Activated gamma-delta T cell treated with anti-CD3 and anti-CD28 coated beads, Interleukin-2, amount 50 U/mL, for 16 hours (primary cell): ENCODE measurements at regions not wholly inside any gene's neighbourhood (a gene's known extent, or its start where the extent isn't known, plus 50 kb on each side); places are given as distances from the start of the nearest gene placed in this dataset.

ENCODE experiments used
- DNase-seq: peaks from one replicate; pipeline ENCODE4 v3.0.0-alpha.2; 2020; ENCODE audit warnings: low read depth

DNA sequence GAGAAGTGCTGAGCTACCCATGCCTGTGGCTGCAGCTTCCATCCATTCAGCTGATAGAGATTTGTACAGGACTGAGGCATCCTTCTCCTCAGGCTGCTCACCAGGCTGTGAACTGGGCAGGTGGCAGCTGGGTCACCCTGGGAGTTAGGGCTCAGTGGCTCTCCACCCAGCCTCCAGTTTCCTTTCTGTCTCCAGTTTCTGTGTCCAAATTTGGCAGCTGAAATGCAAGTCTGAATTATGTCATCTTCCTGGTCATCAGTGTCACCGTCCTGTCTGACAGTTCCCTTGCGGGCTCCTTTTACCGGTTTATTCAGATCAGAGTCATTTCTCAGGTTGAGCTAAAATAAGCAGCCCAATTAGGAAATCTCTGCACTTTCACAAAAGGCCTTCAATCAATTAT is 93.3 kb downstream of the EDN1 start:
- DNase-seq: no peak

DNA sequence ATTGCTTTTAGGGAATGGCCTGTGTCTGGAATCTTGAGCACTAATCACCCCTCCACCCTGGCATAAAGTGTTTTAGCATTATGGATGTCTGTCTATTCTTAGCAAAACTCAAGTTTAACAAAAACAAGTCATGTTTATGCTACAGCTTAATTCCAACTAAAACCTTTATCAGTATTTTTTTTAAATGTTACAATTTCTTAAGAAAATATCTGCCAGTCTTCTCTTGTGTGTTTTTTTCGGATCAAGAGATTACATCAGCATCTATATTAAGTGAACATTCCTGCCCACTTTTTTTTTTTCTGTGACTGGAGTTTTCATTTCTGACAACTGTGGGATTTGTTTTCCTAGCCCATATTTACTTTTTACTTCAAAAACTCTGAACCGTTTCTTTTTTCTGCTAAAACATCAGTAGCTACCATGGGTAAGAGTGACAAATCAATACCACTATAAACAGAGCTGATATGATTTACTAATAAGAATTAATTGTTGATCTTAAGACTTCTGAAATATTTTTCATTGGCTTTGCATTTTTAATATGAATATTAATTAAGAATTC is 94.3 kb downstream of the EDN1 start:
- DNase-seq: no peak

GRCh38 chr6:12385316-12385715 is 95.2 kb downstream of the EDN1 start:
- DNase-seq: no peak

DNA sequence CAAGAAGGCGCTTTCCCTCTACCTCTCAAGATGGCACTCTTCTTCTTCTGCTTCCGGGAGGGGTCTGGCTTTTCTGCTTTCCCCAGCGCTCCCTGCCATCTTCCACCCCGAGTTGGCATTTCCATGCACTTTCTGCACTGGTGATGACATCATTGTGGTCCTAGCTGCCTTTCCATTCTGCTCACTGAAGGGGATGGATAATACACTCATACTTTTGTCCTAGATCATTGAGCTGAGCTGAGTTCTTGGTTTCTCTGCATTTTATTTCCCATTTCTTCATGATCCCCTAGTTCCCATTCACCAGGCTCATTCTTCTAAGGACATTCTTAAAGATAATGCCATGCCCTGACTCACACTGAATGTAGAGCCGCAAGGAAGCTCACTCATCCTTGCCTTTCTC is 96.7 kb downstream of the EDN1 start:
- no peak for DNase-seq

- DNase-seq: no peak
Measured at GRCh38 chr6:12391472-12391871, 101.3 kb downstream of the EDN1 start.

- DNase-seq: no peak
Measured at GRCh38 chr6:12392490-12392889, 102.3 kb downstream of the EDN1 start.

DNA sequence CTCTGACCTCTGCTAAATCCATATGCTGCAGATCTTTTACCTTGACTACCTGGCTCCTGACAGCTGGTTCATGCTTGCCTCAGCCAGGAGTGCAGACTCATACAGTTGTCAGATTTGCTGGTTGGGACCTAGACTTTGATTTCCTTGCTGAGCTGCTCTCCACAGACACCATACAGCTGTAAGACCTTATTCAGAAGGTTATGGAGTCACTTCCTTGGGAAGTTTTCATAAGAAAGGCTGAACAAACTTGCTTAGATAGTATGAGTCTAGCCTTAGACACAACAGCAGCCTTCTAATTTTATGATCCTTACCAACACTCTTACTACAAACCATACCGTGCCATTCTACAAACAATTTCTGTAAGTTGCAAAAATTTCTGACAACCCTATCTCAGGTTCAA is 102.9 kb downstream of the EDN1 start:
- DNase-seq: no peak

- DNase-seq: no peak
Measured at GRCh38 chr6:12394170-12394569, 104.0 kb downstream of the EDN1 start.

DNA sequence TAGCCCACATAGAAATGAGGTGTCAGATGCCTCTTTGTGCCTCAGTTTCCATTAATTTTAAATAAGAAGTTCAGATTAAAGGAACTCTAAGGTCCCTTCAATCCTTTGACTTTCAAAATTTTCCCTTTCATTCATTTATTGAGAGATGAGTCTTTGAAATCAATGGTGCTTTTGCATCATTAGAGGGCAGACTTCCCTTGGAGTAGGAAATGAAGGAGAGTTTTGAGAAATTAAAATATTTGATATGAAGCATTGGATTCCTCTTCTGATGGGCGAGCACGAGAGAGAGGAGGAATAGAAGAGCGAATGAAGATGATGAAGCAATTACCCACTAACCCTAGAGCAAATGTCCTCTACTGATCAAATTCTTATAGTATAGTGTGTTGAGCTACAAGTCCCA is 105.7 kb downstream of the EDN1 start:
- DNase-seq: no peak

GRCh38 chr6:12401200-12401599 is 111.0 kb downstream of the EDN1 start:
- DNase-seq: no peak

GRCh38 chr6:12403201-12403826 is 113.2 kb downstream of the EDN1 start:
- DNase-seq: no peak

GRCh38 chr6:12403947-12404647 is 113.9 kb downstream of the EDN1 start:
- no peak for DNase-seq

DNA sequence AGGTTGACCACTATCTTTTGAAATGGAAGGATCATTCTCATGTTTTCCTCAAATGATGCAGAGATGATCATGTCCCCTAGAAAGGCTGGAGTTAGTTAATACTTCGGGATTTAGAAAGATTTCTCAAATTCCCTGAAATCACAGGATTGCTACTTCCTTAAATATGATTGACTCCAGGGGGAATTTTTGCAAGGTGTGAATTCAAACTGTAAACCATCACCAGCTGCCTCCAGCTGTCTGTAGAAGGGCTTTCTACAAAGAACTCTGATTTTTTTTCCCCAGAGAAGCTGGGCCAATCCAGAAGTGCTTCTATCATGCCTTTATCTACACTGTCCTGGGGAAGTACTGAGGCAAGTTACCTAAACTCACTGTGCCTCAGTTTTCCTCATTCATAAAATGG is 114.5 kb downstream of the EDN1 start:
- DNase-seq: no peak

GRCh38 chr6:12408752-12409151 is 118.6 kb downstream of the EDN1 start:
- DNase-seq: no peak

- no peak for DNase-seq
Measured at GRCh38 chr6:12410946-12411345, 120.8 kb downstream of the EDN1 start.

DNA sequence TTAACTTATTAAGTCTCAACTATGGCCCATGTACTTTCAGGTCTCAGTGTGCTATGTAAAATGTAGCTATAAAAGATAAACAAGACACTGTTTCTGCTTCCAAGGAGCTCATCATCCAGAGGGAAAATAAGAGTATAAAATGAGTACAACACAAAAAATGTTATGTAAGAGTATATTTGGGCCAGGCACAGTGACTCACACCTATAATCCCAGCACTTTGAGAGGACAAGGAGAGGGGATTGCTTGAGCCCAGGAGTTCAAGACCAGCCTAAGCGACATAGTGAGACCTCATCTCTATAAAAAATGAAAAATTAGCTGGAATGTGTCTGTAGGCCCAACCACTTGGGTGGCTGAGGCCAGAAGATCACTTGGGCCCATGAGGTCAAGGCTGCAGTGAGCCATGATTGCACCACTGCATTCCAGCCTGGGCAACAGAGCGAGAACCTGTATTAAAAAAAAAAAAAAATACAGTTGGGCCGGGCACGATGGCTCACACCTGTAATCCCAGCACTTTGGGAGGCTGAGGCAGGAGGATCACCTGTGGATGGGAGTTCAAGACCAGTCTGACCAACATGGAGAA is 124.0 kb downstream of the EDN1 start:
- no peak for DNase-seq

- DNase-seq: no peak
Measured at GRCh38 chr6:12415980-12416598, 125.9 kb downstream of the EDN1 start.

GRCh38 chr6:12417191-12417590 is 127.0 kb downstream of the EDN1 start:
- DNase-seq: no peak

GRCh38 chr6:12418946-12419345 is 128.8 kb downstream of the EDN1 start:
- no peak for DNase-seq

- DNase-seq: no peak
Measured at GRCh38 chr6:12419631-12420272, 129.6 kb downstream of the EDN1 start.

- DNase-seq: no peak
Measured at GRCh38 chr6:12420626-12421025, 130.5 kb downstream of the EDN1 start.

DNA sequence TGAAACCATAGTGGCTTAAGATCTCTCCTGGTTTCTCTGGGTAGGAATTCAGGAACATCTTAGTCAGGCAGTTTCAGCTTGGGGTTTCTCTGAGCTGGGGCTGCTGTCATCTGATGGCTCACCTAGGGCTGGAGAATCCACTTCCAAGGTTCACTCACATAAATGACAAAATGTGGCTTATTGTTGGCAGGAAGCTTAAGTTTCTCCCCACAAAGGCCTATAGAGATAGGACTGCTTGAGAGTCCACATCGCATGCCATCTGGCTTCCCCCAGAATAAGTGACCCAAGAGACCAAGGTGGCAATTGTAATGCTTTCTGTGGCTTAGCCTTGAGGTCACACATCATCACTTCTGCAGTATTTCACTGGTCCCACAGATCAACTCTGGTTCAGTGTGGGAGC is 131.4 kb downstream of the EDN1 start:
- no peak for DNase-seq
